ENCODE measurements at regions not wholly inside any gene's neighbourhood (a gene's known extent, or its start where the extent isn't known, plus 50 kb on each side); places are given as distances from the start of the nearest gene placed in this dataset.
A peak's percentile ranks its signal among the peaks of the same experiment; 100 is the strongest.

DNA sequence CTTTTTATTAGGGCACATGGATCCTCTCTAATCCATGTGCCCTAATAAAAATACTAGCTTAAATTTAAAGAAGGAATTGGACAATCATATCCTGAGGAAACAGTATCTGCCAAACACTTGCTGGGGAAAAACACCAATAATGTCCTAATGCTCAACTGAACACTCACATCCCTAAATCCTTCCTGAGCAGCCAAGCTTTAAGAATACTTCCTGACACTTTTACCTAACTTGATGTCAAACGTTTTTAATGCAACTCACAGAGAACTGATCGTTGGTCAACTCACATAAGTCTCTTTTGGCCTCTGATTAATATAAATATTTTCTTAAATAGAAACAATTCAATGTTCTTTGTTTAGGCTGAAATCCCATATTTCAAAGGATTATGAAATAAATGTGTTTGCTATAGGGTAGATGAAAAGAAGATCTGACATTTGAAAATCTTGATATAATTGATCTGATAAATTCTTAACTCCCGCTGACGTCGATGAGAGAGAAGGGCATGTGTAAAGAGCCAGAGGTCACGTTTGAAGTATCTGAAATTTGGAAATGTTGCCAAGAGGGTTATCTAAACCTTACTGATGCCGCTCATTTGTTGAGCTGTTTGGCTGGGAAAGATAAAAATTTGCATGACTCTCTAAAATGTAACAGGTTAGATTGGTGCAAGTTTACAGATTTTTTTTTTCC, 122.8 kb upstream of the RHOBTB1 start (continued):
- TF ChIP-seq, protein P1, sequence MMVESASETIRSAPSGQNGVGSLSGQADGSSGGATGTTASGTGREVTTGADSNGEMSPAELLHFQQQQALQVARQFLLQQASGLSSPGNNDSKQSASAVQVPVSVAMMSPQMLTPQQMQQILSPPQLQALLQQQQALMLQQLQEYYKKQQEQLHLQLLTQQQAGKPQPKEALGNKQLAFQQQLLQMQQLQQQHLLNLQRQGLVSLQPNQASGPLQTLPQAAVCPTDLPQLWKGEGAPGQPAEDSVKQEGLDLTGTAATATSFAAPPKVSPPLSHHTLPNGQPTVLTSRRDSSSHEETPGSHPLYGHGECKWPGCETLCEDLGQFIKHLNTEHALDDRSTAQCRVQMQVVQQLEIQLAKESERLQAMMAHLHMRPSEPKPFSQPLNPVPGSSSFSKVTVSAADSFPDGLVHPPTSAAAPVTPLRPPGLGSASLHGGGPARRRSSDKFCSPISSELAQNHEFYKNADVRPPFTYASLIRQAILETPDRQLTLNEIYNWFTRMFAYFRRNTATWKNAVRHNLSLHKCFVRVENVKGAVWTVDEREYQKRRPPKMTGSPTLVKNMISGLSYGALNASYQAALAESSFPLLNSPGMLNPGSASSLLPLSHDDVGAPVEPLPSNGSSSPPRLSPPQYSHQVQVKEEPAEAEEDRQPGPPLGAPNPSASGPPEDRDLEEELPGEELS (CRISPR knock-in tag; IDR thresholded peaks at IDR 0.05) = peak; percentile 81
- no peak for TF ChIP-seq ZNF451 (CRISPR knock-in tag; IDR thresholded peaks at IDR 0.05)
- no peak for TF ChIP-seq ZNF3 (CRISPR knock-in tag; IDR thresholded peaks at IDR 0.05)
- TF ChIP-seq, protein P2, sequence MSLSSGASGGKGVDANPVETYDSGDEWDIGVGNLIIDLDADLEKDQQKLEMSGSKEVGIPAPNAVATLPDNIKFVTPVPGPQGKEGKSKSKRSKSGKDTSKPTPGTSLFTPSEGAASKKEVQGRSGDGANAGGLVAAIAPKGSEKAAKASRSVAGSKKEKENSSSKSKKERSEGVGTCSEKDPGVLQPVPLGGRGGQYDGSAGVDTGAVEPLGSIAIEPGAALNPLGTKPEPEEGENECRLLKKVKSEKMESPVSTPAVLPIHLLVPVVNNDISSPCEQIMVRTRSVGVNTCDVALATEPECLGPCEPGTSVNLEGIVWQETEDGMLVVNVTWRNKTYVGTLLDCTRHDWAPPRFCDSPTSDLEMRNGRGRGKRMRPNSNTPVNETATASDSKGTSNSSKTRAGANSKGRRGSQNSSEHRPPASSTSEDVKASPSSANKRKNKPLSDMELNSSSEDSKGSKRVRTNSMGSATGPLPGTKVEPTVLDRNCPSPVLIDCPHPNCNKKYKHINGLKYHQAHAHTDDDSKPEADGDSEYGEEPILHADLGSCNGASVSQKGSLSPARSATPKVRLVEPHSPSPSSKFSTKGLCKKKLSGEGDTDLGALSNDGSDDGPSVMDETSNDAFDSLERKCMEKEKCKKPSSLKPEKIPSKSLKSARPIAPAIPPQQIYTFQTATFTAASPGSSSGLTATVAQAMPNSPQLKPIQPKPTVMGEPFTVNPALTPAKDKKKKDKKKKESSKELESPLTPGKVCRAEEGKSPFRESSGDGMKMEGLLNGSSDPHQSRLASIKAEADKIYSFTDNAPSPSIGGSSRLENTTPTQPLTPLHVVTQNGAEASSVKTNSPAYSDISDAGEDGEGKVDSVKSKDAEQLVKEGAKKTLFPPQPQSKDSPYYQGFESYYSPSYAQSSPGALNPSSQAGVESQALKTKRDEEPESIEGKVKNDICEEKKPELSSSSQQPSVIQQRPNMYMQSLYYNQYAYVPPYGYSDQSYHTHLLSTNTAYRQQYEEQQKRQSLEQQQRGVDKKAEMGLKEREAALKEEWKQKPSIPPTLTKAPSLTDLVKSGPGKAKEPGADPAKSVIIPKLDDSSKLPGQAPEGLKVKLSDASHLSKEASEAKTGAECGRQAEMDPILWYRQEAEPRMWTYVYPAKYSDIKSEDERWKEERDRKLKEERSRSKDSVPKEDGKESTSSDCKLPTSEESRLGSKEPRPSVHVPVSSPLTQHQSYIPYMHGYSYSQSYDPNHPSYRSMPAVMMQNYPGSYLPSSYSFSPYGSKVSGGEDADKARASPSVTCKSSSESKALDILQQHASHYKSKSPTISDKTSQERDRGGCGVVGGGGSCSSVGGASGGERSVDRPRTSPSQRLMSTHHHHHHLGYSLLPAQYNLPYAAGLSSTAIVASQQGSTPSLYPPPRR (CRISPR knock-in tag; IDR thresholded peaks at IDR 0.05; ENCODE audit: borderline replicate concordance) = peak; percentile 51; the same call in 1 of the 2 replicates
- no peak for TF ChIP-seq ZNF460 (CRISPR knock-in tag; IDR thresholded peaks at IDR 0.05; ENCODE audit: borderline replicate concordance)
- TF ChIP-seq FOXO1 (CRISPR knock-in tag; IDR thresholded peaks at IDR 0.05) = peak; percentile 23; the same call in 1 of the 2 replicates
- no peak; the same call in 1 of the 2 replicates for TF ChIP-seq MBD4 (IDR thresholded peaks at IDR 0.05; ENCODE audit: borderline replicate concordance, low read length)
- no peak for TF ChIP-seq ZNF652 (CRISPR knock-in tag; IDR thresholded peaks at IDR 0.05; ENCODE audit: borderline replicate concordance, low read depth)
- peak; percentile 59; the same call in 1 of the 2 replicates for TF ChIP-seq MED1 (CRISPR knock-in tag; IDR thresholded peaks at IDR 0.05)
- TF ChIP-seq, protein P3, sequence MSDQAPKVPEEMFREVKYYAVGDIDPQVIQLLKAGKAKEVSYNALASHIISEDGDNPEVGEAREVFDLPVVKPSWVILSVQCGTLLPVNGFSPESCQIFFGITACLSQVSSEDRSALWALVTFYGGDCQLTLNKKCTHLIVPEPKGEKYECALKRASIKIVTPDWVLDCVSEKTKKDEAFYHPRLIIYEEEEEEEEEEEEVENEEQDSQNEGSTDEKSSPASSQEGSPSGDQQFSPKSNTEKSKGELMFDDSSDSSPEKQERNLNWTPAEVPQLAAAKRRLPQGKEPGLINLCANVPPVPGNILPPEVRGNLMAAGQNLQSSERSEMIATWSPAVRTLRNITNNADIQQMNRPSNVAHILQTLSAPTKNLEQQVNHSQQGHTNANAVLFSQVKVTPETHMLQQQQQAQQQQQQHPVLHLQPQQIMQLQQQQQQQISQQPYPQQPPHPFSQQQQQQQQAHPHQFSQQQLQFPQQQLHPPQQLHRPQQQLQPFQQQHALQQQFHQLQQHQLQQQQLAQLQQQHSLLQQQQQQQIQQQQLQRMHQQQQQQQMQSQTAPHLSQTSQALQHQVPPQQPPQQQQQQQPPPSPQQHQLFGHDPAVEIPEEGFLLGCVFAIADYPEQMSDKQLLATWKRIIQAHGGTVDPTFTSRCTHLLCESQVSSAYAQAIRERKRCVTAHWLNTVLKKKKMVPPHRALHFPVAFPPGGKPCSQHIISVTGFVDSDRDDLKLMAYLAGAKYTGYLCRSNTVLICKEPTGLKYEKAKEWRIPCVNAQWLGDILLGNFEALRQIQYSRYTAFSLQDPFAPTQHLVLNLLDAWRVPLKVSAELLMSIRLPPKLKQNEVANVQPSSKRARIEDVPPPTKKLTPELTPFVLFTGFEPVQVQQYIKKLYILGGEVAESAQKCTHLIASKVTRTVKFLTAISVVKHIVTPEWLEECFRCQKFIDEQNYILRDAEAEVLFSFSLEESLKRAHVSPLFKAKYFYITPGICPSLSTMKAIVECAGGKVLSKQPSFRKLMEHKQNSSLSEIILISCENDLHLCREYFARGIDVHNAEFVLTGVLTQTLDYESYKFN (CRISPR knock-in tag; conservative IDR thresholded peaks at IDR 0.05) = peak; percentile 63
- TF ChIP-seq BCL6 (CRISPR knock-in tag; IDR thresholded peaks at IDR 0.05) = peak; percentile 77
- no peak for TF ChIP-seq SMC3 (IDR thresholded peaks at IDR 0.05; ENCODE audit: low read length)
- peak; percentile 62; the same call in 1 of the 2 replicates for TF ChIP-seq SIX4 (CRISPR knock-in tag; IDR thresholded peaks at IDR 0.05)
- TF ChIP-seq HDAC2 (CRISPR knock-in tag; IDR thresholded peaks at IDR 0.05) = peak; percentile 79
- peak; percentile 98 for TF ChIP-seq NCOA2 (CRISPR knock-in tag; IDR thresholded peaks at IDR 0.05)
- peak; percentile 55 for TF ChIP-seq RARA (CRISPR knock-in tag; IDR thresholded peaks at IDR 0.05)
- TF ChIP-seq RXRB (CRISPR knock-in tag; IDR thresholded peaks at IDR 0.05; ENCODE audit: borderline replicate concordance) = peak; percentile 47; the same call in 1 of the 2 replicates
- TF ChIP-seq ATF1 (CRISPR knock-in tag; IDR thresholded peaks at IDR 0.05) = 0 out of 2 replicates have a peak, but pooled peaks have one; percentile 20
- peak; percentile 79; the same call in 1 of the 2 replicates for TF ChIP-seq HOXD1 (CRISPR knock-in tag; IDR thresholded peaks at IDR 0.05)
- TF ChIP-seq, protein P4, sequence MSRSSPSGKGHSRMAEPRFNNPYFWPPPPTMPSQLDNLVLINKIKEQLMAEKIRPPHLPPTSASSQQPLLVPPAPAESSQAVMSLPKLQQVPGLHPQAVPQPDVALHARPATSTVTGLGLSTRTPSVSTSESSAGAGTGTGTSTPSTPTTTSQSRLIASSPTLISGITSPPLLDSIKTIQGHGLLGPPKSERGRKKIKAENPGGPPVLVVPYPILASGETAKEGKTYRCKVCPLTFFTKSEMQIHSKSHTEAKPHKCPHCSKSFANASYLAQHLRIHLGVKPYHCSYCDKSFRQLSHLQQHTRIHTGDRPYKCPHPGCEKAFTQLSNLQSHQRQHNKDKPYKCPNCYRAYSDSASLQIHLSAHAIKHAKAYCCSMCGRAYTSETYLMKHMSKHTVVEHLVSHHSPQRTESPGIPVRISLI (CRISPR knock-in tag; IDR thresholded peaks at IDR 0.05; ENCODE audit: borderline replicate concordance) = peak; percentile 17; the same call in 1 of the 2 replicates
